HG02840 (cell line): ENCODE measurements at regions not wholly inside any gene's neighbourhood (a gene's known extent, or its start where the extent isn't known, plus 50 kb on each side); places are given as distances from the start of the nearest gene placed in this dataset.
"Not testable (repeated sequence)": the region's sequence is repeated elsewhere in the genome, so short reads cannot be mapped to it uniquely, and the experiment has no call there.

Source experiments
- ATAC-seq: cut with Tn5 transposase; IDR thresholded peaks from one replicate; pipeline ENCODE4 v1.9.1; 2021; ENCODE audit warnings: mild to moderate bottlenecking, moderate library complexity, moderate number of reproducible peaks; ENCODE audit not compliant: unreplicated experiment, low FRiP score

GRCh38 chr17:64773836-64774761, 112.0 kb upstream of the SMURF2 start:
- no peak for ATAC-seq

- no peak for ATAC-seq
Observed at GRCh38 chr17:64773386-64773835, 111.3 kb upstream of the SMURF2 start.

GRCh38 chr17:64772845-64773299, 110.8 kb upstream of the SMURF2 start:
- ATAC-seq = no peak

- ATAC-seq = no peak
Observed at GRCh38 chr17:64771980-64772844, 110.1 kb upstream of the SMURF2 start.

GRCh38 chr17:64769712-64770111, 107.6 kb upstream of the SMURF2 start:
- no peak for ATAC-seq

GRCh38 chr17:64767269-64767997, 105.3 kb upstream of the SMURF2 start:
- no peak for ATAC-seq

GRCh38 chr17:64765191-64765889, 103.2 kb upstream of the SMURF2 start:
- ATAC-seq = no peak

- ATAC-seq = no peak
Observed at GRCh38 chr17:64750891-64751677, 89.0 kb upstream of the SMURF2 start.

- ATAC-seq = no peak
Observed at GRCh38 chr17:64750478-64750877, 88.4 kb upstream of the SMURF2 start.

GRCh38 chr17:64749306-64749705, 87.2 kb upstream of the SMURF2 start:
- ATAC-seq = no peak

- no peak for ATAC-seq
Observed at GRCh38 chr17:64747938-64748540, 85.9 kb upstream of the SMURF2 start.

- ATAC-seq = no peak
Observed at GRCh38 chr17:64742326-64742725, 80.2 kb upstream of the SMURF2 start.

- not testable (repeated sequence) for ATAC-seq
Observed at GRCh38 chr17:64741916-64742315, 79.8 kb upstream of the SMURF2 start.

GRCh38 chr17:64741038-64741641, 79.0 kb upstream of the SMURF2 start:
- ATAC-seq = no peak

GRCh38 chr17:64739316-64740058, 77.4 kb upstream of the SMURF2 start:
- no peak for ATAC-seq

GRCh38 chr17:64736804-64737492, 74.8 kb upstream of the SMURF2 start:
- ATAC-seq = no peak
